IPS-15b (cell line): ENCODE measurements at regions not wholly inside any gene's neighbourhood (a gene's known extent, or its start where the extent isn't known, plus 50 kb on each side); places are given as distances from the start of the nearest gene placed in this dataset.

ENCODE experiments used
- H3K27me3 ChIP-seq: one replicate; pipeline ENCODE4 v1.6.1; 2013; ENCODE audit warnings: low read length; ENCODE audit not compliant: control insufficient read depth, insufficient read depth
- H3K36me3 ChIP-seq: one replicate; pipeline ENCODE4 v1.6.1; 2013; ENCODE audit warnings: low read length; ENCODE audit not compliant: control insufficient read depth, insufficient read depth
- H3K4me1 ChIP-seq: one replicate; pipeline ENCODE4 v1.6.1; 2013; ENCODE audit warnings: mild to moderate bottlenecking, low read length; ENCODE audit not compliant: control insufficient read depth, insufficient read depth
- H3K4me3 ChIP-seq: one replicate; pipeline ENCODE4 v1.5.1; 2013; ENCODE audit warnings: low read depth, low read length
- H3K9ac ChIP-seq: one replicate; pipeline ENCODE4 v1.6.1; 2013; ENCODE audit warnings: low read depth, mild to moderate bottlenecking, low read length
- H3K9me3 ChIP-seq: one replicate; pipeline ENCODE4 v1.6.1; 2013; ENCODE audit warnings: mild to moderate bottlenecking, low read length; ENCODE audit not compliant: control insufficient read depth, insufficient read depth

GRCh38 chr2:133802409-133803039 is 234.3 kb upstream of the NCKAP5 start:
- Histone ChIP-seq H3K9ac (no peak overlapping the region), H3K4me3 (no peak overlapping the region), H3K27me3 (no peaks in the 10 kb centered on the region), H3K4me1 (no peaks in the 10 kb centered on the region), H3K9me3 (no peaks in the 10 kb centered on the region), H3K36me3 (no peaks in the 10 kb centered on the region)

- Histone ChIP-seq H3K9me3 (no peaks in the 10 kb centered on the region), H3K36me3 (no peaks in the 10 kb centered on the region), H3K4me1 (no peaks in the 10 kb centered on the region), H3K9ac (no peak overlapping the region), H3K4me3 (no peak overlapping the region), H3K27me3 (no peaks in the 10 kb centered on the region)
Measured at GRCh38 chr2:133806564-133806963, 238.3 kb upstream of the NCKAP5 start.

DNA sequence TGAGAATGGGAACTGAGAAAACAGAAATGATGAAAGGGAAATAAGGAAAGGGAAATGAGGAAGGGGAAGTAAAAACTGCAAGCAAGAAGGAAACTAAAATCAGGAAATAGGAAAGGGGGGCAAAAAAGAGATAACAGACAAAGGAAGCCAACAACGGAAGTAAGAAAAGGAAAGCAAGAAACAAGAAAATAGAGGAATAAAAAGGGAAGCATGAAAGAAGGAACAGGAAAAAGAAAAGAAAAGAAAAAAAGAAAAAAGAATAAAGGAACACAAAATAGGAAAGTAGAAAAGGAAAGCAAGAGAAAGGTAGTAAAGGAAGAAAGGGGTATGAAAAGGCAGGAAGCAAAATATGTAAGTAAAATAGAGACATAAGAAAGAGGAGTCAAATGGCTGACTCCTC is 241.2 kb upstream of the NCKAP5 start:
- Histone ChIP-seq H3K4me3 (no peak overlapping the region), H3K9ac (no peak overlapping the region), H3K4me1 (no peaks in the 10 kb centered on the region), H3K27me3 (no peaks in the 10 kb centered on the region), H3K36me3 (no peaks in the 10 kb centered on the region), H3K9me3 (no peaks in the 10 kb centered on the region)

DNA sequence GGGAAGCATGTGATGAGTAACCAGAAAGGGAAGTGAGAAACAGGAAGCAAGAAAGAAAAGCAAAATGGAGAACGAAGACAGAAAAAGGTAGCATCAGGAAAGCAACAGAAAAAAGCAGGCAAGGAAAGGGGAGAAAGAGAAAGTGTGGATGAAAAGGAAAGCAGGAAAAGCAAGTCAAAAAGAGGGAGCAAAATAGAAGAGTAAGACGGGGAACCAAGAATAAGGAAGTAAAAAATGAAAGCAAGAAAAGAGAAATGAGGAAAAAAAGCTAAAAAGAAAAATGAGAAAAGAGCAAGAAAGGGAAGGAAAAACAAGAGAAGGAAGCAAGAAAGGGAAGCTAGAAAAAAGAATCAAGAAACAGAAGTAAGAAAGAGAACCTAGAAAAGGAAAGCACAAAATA is 242.3 kb upstream of the NCKAP5 start:
- Histone ChIP-seq H3K9me3 (no peaks in the 10 kb centered on the region), H3K36me3 (no peaks in the 10 kb centered on the region), H3K4me3 (no peak overlapping the region), H3K27me3 (no peaks in the 10 kb centered on the region), H3K9ac (no peak overlapping the region), H3K4me1 (no peaks in the 10 kb centered on the region)

DNA sequence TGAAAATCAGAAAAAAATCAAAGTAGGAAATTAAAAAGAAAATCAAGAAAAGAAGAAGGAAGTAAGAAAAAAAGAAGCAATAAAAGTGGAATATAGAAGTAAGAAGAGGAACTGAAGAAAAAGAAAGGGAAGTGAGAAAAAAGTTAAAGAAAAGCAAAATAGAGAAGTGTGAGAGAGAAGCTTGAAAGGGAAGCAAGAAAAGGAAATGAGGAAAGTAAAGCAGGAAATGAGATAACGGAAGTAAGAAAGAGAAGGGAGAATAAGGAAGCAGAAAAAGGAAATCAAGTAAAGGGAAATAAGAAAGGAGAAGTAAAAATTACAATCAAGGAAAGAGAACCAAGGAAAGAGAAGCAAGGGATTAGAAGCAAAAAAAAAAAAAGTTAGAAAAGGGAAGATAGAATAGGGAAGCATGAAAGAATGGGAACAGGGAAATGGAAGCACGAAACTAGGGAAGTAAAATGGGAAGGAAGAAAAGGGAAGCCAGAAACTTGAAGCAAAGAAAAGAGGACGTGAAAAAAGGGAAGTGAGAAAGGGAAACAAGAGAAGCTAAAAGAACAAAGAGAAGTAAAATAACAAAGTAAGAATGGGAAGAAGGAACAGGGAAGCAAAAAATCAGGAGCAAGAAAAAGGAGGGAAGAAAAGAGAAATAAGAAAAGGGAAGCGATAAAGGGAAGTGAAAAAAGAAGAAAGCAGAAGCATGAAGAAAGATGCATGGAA is 243.3 kb upstream of the NCKAP5 start:
- no peak overlapping the region for H3K9ac ChIP-seq
- no peaks in the 10 kb centered on the region for H3K9me3 ChIP-seq
- no peaks in the 10 kb centered on the region for H3K4me1 ChIP-seq
- H3K27me3 ChIP-seq = no peaks in the 10 kb centered on the region
- no peaks in the 10 kb centered on the region for H3K36me3 ChIP-seq
- H3K4me3 ChIP-seq = no peak overlapping the region

DNA sequence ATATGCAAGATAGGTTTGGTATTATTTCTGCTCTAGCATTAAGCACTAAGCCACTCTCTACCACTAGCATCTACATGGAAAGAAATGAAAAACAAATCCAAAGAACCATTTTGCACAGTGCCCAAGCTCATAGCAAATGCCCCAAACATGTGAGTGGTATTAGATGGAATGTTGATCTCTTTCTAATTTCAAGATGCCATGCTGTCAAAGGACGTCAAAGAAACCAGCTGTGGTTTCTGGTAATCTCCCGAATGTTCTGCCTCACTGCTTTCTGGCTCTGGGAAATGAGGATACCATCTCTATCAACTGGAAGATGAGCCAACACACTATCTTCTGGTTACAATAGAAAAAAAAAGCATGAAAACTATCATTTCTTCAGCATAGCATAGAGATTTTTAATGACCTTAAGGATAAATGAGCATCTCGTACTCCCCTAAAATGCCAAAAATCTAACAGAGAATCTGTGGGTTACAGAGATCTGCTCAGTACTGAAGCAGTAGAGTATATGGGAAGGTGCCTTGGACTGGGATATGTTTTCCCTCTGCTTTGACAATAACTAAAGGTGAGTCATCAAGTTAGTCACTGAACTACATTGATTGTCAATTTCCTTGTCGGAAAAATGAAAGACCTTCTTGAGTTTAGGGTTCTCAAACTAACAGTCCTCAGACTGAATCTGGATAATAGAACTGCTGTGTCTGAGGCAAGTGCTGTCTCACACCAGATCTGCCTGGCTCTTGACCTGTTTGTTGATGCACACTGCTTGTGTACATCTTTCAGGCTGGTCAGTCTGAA is 244.8 kb upstream of the NCKAP5 start:
- Histone ChIP-seq H3K4me1 (peaks cover 3% of the 10 kb centered on the region), H3K4me3 (no peak overlapping the region), H3K9me3 (no peaks in the 10 kb centered on the region), H3K36me3 (no peaks in the 10 kb centered on the region), H3K9ac (no peak overlapping the region), H3K27me3 (no peaks in the 10 kb centered on the region)

- peaks cover 3% of the 10 kb centered on the region for H3K4me1 ChIP-seq
- no peaks in the 10 kb centered on the region for H3K27me3 ChIP-seq
- no peak overlapping the region for H3K9ac ChIP-seq
- H3K4me3 ChIP-seq = no peak overlapping the region
- no peaks in the 10 kb centered on the region for H3K36me3 ChIP-seq
- no peaks in the 10 kb centered on the region for H3K9me3 ChIP-seq
Measured at GRCh38 chr2:133814890-133815289, 246.6 kb upstream of the NCKAP5 start.

DNA sequence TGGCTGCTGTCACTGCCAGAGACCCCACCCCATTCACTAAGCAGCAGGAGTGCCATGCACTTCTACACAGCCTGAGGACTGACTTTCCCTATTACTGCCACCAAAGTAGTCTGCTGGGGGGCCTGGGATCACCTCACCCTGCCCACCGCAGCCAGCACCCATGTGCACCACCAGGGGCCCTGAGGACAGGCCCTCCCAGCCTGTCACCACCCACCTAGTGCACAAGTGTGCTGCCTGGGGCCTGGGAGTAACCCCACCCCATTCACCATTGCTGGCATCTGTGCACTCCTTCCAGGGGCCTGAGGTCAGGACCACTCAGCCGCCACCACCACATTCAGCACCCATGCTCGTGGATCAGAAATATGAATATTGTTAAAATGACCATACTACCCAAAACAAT is 247.8 kb upstream of the NCKAP5 start:
- Histone ChIP-seq H3K4me3 (no peak overlapping the region), H3K4me1 (peaks cover 3% of the 10 kb centered on the region), H3K9ac (no peak overlapping the region), H3K27me3 (no peaks in the 10 kb centered on the region), H3K9me3 (no peaks in the 10 kb centered on the region), H3K36me3 (no peaks in the 10 kb centered on the region)

- H3K9ac ChIP-seq = no peak overlapping the region
- H3K4me1 ChIP-seq = peaks cover 3% of the 10 kb centered on the region
- H3K9me3 ChIP-seq = no peaks in the 10 kb centered on the region
- H3K4me3 ChIP-seq = no peak overlapping the region
- no peaks in the 10 kb centered on the region for H3K27me3 ChIP-seq
- H3K36me3 ChIP-seq = no peaks in the 10 kb centered on the region
Measured at GRCh38 chr2:133817680-133818566, 249.7 kb upstream of the NCKAP5 start.

GRCh38 chr2:133818661-133819060 is 250.4 kb upstream of the NCKAP5 start:
- Histone ChIP-seq H3K27me3 (no peaks in the 10 kb centered on the region), H3K9me3 (no peaks in the 10 kb centered on the region), H3K4me3 (no peak overlapping the region), H3K36me3 (no peaks in the 10 kb centered on the region), H3K9ac (no peak overlapping the region), H3K4me1 (peaks cover 3% of the 10 kb centered on the region)

DNA sequence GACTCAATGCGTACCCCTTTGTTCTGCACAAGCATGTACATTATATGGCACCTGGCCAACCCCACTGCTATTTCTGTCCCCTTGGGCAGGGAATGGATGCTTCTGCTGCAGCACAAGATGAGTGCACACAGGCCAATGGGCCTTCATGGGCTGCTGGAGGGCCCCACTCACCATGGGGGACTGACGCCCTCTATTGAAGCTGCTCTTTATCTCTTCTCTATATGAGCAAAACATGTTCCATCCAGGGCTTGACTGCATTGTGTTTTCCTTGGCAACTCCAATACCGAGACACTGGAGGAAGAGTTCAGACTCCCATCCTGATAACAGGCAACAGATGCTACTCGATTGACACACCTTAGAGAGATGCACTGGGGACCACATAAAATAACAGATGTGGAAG is 251.6 kb upstream of the NCKAP5 start:
- Histone ChIP-seq H3K36me3 (no peaks in the 10 kb centered on the region), H3K9ac (no peak overlapping the region), H3K4me1 (peaks cover 3% of the 10 kb centered on the region), H3K9me3 (no peaks in the 10 kb centered on the region), H3K4me3 (no peak overlapping the region), H3K27me3 (no peaks in the 10 kb centered on the region)
